GM10266 (cell line): ENCODE measurements at regions not wholly inside any gene's neighbourhood (a gene's known extent, or its start where the extent isn't known, plus 50 kb on each side); places are given as distances from the start of the nearest gene placed in this dataset.

Experiments used
- DNase-seq: peaks from one replicate; pipeline ENCODE4 v3.0.0; 2012; ENCODE audit errors: extremely low spot score
- CTCF ChIP-seq: IDR thresholded peaks from 2 replicates; pipeline ENCODE4 v1.5.1; 2012; ENCODE audit warnings: mild to moderate bottlenecking, low read depth; ENCODE audit not compliant: control insufficient read depth, insufficient read depth; ENCODE audit errors: missing control alignments

- TF ChIP-seq CTCF, result no peak
- no peak for DNase-seq
These were observed 418.1 kb upstream of the SEMA6A start for GRCh38 chr5:116992681-116993080.

- DNase-seq, result no peak
- TF ChIP-seq CTCF, result no peak
These were observed 415.4 kb upstream of the SEMA6A start for GRCh38 chr5:116989995-116990394.

DNA sequence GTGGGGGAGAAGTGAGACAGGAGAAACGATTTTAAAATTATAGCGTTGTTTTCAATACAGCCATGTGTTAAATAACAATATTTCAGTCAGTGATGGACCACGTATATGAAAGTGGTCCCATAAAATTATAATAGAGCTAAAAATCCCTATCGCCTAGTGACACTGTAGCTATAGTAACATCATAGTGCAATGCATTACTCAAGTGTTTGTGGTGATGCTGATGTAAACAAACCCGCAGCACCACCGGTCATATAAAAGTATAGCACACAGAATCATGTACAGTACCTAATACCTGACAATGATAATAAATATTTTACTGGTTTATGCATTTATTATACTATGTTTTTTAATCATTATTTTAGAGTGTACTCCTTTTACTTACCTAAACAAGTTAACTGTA lies 407.4 kb upstream of the SEMA6A start:
- no peak for DNase-seq
- no peak for TF ChIP-seq CTCF

- DNase-seq, result no peak
- TF ChIP-seq CTCF, result no peak
These were observed 406.0 kb upstream of the SEMA6A start for GRCh38 chr5:116980581-116980980.

- TF ChIP-seq CTCF, result no peak
- DNase-seq, result no peak
These were observed 402.1 kb upstream of the SEMA6A start for GRCh38 chr5:116976767-116977166.

GRCh38 chr5:116971131-116971530 lies 396.5 kb upstream of the SEMA6A start:
- TF ChIP-seq CTCF, result no peak
- DNase-seq, result no peak

DNA sequence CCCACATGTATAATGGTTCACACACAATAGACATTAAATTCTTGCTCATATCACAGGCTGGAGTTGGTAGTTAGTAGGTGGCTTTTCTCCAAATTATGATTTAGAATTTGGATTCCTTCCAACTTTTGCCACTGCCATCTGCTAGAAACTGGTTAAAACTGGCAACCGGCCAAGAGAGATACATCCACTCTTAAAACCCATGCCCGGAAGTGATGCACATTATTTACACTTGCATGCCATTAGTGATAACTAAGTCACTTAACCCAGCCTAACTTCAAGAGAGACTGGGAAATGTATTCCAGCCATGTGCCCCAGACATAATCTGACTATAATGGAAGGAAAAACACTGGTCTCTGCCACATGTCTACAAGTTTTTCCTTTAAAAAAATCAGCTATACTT lies 395.7 kb upstream of the SEMA6A start:
- TF ChIP-seq CTCF, result no peak
- no peak for DNase-seq
